Fibroblast of the conjunctiva (primary cell): ENCODE measurements at regions not wholly inside any gene's neighbourhood (a gene's known extent, or its start where the extent isn't known, plus 50 kb on each side); places are given as distances from the start of the nearest gene placed in this dataset.
"Not testable (repeated sequence)": the region's sequence is repeated elsewhere in the genome, so short reads cannot be mapped to it uniquely, and the experiment has no call there.

Experiments
- DNase-seq: peaks from one replicate; pipeline ENCODE4 v3.0.0-alpha.2; 2010; ENCODE audit warnings: low read depth

DNA sequence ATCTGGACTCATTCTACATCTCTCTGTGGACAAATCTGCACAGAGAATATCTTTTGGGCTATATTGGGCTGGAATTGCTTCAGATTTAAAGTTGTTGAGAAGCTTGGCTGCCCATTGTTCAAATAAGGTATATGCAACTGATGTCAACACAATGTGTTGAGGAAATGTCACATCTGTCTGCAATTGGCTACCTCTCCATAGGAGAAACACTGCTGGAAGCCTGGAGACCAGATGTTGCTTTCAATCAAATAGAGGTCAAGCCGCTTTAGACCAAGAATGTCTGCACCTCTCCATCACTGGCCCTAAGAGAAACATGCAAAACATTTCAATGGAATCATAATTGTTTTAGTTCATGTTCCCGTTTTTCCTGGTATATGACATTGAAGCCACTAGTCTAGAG, 720.2 kb downstream of the SLC4A3 start:
- no peak for DNase-seq

DNA sequence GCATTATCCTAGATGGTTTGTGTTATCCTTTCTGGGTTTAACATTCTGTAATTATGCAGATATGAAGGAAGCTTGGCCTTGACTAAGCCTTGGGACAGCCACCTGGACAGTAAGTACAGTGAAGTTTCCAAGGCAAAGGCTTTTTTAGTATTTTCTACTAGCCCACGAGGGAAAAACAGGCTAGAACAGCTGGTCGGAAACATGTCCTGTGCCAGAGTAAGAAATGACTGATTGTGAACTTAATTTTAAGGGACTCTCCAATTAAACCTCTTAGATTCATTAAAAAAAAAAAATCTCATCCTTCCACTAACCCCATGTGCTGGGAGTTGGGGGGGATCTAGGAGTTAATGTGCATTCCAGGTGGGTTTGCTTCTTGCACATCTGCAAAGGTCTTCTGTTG, 720.8 kb downstream of the SLC4A3 start:
- no peak for DNase-seq

DNA sequence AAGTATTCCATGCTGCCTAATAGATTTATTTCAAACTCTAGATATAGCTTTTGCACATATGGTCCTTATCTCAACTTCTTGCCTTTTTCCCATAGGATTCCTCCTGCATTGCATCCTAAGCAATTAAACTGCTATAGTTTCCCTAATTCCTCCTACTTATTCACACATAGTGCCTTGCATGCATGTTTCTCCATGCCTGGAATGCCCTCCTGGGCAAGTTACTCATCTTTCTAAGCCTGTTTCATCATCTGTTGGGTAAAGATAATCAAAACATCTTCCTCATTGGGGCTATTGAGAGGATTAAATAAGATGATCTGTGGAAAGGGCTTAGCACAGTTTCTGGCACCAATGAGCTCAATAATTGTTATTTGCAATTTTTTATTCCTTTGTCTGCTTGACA, 726.5 kb downstream of the SLC4A3 start:
- peak; percentile 30 for DNase-seq

DNA sequence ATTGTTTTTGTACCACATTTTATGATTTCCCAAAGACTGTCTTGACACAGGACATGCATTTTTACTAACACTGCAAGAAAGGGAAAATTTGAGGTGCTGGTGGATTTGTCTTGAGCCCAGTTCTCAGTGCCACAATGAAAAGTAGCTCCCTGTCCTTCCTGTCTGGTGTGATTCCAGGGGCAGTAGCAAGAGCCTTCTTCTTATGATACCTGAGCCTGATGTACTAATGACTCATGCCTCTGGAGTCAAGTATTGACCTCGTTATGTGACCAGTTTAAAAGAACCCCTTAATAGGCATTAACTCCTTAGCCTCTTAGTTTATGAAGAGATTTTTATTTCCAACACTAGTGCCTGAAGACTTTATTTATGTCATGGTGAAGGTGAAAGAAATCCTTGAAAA, 728.6 kb downstream of the SLC4A3 start:
- DNase-seq, result no peak

DNA sequence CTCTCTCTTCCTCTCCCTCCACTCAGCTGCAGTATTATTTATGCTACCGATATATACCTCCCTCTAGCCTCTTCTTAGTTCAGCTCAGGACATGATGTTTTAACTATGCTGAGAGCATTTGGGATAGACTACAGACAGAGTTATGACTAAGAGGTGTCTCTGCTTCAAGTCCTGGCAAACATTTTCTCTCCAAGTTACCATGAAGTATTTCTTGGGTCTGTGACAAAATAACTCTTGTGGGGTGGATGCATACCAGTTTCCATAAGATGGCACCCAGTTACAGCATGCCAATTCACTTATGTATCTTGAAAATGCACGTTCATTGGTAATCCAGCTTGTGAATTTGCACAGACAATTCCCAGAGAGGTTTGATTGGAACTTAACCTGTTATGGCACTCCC, 737.6 kb downstream of the SLC4A3 start:
- peak; percentile 49 for DNase-seq

DNA sequence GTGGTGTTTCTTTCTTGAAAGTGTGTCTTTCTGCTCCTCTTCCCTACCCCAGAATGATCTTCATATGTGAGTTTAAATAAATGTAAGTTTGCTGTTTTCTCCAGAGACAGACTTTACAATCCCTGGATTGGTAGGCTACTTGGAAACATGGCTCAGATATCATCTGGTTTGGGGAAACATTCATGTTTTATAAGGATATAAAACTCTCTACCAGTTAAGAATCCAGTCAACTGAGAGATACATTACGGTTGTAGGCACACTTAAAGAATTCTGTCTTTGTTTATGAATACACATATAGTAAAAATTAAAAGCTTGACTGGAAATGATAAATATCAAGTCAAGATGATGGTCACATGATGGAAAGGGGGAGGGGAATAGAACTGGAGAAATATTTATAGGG, 739.3 kb downstream of the SLC4A3 start:
- DNase-seq, result no peak

DNA sequence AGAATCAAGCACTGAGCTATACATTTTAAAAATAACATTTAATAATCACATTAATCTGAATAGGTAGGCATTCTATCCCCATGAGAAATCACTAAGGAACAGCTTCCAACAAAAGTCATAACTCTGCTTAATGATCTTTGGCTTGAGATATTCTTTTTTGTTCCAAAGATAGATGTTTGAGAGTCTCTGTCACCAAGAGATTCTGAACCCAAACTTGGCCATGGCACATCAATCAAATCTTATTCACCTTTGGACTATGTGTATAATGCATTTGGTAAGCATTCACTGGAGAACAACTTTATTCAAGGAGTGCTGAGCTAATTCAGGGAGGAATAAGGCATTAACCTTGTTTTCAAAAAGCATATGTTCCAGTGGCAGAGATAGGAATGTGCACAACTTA, 743.3 kb downstream of the SLC4A3 start:
- DNase-seq, result no peak

DNA sequence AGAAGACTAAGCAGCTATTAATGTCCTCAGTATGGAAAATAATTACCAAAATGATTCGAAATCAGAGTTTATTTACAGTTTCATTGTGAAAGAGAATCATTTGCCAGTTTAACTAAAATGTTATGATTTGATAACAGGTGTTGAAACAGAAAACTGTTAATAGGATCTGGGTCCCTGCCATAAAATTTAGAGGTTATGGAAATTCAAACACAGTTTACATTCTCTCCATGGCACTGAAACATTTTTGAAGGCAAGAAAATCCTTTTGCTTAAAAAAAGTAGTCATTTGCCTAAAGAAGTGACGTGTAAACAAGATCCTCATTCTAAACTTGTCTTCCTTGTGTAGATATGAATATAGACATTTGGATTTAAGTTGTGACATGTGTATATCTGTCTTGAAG, 743.8 kb downstream of the SLC4A3 start:
- DNase-seq, result no peak

DNA sequence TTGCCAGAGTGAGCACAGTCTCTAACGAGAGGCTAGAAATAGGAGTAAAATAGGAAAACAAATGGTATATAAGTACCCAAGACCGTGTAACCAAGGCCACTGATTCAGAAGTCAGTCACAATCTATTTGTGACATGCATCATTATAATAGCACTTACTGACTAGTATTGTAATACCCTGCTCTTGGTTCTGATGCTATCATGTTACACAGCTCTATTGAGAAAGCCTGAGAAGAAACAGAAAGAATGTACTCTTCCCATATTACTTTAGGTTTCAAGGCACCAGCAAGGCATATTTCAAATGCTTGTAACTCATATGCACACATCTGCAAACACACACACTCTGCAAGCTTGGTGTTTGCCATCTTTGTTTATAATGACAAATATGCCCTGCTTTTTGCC, 746.4 kb downstream of the SLC4A3 start:
- DNase-seq, result no peak

DNA sequence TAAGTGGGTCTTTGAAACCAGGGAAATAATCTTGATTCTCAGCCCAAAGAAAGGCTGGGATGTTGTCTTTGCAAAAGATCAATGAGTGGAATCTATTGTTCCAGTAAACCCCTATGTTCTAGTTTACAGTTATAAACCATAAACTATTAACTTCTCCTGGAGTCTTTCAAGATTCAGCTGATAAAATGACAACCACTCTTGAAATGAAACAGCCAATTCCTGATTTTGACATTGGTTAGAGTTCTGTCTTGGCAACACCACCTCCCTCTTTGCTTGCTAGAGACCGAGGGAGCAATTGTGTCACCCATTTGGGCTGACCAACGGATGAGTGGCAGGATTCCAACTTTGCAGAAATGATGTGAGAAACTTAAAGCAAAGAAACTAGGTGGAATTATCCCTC, 746.9 kb downstream of the SLC4A3 start:
- no peak for DNase-seq

DNA sequence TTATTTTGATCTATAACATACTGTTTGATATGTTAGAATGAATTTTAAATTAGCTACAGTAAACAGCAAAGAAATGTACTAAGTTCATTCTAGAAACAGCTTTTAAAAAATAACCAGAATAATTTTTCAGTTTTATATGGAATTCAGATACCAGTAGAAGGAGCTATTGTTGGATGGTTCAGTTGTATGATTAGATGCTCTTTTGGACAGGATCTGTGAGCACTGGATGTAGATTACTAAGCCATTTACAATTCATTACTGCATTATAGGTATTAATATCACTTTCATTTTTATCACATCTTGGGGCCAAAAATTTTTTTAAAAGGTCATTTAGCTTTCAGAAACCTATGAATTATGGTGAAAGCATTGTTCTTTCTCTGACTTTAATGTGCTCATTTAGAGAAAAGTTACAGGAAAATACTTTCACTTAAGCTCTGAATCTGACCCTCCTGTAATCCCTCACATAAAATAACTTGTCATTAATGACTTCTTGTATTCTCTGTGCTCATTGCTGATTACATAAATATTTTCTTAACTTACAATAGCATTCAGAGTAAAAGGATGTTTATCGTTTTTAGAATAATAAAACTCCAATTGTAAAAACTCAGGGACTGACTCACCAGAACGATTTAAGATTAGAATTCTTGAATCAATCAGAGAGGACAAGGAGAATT, 750.2 kb downstream of the SLC4A3 start:
- DNase-seq, result no peak

DNA sequence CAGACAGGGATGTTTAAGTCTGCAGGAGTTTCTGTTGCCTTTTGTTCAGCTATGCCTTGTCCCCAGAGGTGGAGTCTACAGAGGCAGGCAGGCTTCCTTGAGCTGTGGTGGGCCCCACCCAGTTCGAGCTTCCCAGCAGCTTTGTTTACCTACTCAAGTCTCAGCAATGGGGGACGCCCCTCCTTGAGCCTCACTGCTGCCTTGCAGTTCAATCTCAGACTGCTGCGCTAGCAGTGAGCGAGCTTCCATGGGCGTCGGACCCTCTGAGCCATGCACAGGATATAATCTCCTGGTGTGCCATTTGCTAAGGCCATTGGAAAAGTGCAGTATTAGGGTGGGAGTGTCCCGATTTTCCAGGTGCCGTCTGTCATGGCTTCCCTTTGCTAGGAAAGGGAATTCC, 760.3 kb downstream of the SLC4A3 start:
- DNase-seq, result not testable (repeated sequence)

DNA sequence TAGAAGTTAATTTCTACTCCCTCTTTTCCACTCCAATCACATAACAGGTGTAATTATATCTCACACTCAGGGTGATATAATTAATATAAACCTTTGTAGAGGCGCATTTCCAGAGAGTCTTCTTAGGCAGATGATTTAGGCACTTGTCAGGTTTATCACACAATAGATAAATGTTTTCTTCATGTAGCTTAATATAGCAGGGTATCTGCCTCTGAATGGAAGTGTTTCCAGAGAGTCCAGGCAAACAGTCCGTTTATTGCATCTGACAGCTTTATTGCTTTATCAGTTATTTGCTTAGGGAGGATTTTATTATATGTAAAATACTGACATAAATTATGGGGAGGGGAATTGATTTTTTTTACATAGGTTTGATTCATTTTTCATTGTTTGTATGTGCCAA, 766.3 kb downstream of the SLC4A3 start:
- no peak for DNase-seq

DNA sequence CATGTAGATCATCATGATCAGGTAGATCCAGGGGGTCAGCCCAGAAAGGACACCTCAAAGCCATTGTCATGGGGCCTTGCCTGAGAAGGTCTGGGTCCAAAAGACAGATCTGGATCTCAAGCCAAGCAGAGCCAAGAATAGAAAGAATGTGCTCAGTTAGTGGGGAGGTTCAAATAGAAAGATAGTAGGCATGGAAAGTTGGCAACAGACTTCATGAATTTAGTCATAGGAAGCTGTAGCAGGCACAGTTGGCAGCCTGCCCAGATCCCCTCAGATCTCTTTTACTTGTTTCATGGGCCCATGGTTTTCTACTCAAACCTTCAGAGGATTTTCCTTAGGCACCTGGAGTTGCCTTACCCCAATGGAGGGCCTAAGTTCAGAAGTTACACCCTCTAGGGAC, 767.0 kb downstream of the SLC4A3 start:
- peak; percentile 48 for DNase-seq

DNA sequence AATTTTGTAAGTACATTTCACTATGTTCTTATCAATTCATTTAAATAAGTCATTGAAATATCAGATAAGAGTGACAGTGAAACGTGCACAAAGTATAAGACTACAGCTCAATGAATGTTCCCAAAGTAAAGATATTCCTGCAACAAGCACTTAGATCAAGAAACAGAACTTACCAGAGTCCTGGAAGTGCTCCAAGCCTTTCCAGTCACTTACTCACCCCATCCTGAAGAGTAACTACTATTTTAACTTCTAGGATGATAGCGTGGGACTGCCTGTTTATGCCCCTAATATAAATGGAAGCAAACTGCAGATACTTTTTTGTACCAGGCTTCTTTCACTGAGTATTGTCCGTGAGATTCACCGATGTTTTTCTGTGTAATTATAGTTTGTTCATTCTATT, 768.9 kb downstream of the SLC4A3 start:
- no peak for DNase-seq

DNA sequence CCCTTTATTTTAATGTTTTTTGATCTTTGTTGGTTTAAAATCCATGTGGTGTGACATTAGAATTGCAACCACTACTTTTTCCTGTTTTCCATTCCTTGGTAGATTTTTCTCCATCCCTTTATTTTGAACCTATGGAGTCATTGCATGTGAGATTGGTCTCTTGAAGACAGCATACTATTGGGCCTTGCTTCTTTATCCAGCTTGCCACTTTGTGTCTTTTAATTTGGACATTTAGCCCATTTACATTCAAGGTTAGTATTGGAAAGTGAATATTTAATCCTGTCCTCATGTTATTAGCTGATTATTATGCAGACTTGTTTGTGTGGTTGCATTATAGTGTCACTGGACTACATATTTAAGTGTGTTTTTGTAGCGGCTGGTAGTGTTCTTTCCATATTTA, 782.9 kb downstream of the SLC4A3 start:
- DNase-seq, result no peak

DNA sequence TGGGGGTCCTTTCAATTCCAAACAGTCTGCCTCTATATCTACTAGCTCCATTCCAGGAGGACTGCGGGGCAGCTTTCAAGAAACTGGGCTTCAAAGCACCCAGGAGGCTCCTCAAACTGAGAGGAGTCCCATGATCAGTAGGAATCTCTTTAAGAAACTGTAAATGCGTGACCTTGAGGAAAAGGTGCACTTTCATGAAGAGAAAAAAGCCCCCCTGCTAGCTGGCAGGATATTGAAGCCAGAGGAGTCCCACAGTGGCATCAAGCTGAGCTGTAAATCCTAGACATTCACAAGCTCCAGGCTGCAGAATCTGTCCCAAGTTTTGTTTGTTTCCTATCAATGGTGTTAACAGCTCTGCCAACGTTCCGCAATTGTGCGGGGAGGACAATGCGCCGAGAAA, 790.1 kb downstream of the SLC4A3 start:
- DNase-seq, result no peak

DNA sequence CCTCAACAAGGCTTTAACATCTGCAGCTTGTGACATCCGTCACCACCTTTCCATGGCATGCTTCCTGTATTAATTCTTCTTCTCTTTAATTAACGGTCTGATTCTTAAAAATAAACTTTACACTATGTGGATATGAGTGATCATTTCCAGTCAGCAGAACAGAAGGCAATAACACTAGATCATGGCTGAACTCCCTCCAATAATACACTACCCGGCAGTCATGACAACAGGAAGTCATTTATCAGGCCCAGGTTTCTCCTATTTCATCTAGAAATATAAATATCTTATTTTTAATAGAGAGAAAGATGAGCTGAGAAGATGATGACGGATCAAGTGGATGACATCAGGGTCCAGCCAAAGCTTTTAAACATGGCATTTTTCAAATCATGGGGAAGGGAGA, 792.2 kb downstream of the SLC4A3 start:
- DNase-seq, result no peak

DNA sequence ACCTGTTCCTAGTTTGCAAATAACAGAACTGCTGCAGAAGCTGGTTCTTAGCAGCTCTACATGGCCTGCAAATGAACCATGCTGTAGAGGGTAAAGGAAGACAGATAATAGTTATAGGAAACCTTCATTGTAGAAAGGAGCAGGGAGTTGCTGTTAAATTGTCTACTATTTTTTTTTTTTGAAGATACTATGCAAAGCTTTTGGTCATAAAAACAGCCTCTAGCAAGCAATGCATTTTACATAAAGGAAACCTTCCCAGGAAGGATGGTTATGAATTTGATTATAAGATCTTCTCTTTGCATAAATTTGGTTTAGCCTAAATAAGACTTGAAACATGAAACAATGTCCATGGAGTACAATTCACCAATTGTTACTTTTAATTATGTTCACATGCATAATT, 793.4 kb downstream of the SLC4A3 start:
- no peak for DNase-seq

DNA sequence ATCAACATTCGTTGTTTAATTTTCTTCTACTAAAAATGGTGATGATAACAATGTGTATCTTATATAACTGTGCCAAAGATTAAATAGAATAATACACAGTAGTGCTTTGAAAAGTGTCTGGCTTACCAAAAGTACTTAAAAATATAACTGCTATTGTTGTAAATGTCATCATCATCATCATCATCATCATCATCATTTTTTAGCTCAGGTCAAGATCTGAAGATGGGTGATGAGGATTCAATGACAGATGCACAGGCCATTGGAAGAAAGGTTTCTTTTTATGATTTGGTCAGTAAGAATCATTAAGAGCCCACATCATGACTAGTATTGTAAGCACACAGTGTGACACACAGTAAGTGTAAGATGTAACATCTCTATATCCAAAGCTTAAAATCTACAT, 795.2 kb downstream of the SLC4A3 start:
- no peak for DNase-seq

DNA sequence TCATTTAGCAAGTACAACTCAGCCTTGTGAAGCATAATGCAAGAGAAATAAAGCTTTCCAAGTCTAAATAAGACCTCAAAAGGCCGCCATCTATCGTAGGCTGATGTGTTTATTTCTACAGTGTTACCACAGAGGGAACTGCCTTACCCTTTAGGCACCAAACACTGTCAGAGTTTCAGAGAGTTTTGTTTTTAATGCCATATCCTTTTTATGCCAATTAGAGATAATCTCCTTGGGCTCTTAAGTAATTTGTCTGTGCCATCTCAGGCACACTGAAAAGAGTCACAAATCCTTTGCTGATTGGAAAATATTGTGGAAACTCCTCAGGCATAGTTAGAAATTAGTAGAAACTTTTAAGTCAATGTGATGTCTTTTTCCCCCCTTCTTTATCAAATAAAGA, 797.1 kb downstream of the SLC4A3 start:
- DNase-seq, result no peak

DNA sequence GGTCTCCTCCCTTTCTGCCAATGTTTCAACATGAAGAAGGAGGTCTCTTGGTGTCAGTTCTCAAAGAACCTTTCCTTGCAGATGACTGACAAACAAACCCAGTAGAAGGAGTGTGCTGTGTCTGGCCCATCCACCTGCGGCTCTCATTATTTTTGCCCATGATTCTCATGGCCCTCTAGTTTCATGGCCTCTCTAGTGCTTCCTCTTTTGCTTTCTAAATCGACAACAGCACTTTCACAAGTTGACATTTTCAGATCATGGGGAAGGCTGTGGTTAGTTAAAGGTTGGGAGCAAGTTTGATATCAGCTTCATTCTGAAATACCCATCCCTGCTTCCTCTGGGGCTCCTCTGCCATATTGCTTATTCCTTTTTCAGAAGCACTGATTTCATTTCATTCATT, 805.2 kb downstream of the SLC4A3 start:
- no peak for DNase-seq

DNA sequence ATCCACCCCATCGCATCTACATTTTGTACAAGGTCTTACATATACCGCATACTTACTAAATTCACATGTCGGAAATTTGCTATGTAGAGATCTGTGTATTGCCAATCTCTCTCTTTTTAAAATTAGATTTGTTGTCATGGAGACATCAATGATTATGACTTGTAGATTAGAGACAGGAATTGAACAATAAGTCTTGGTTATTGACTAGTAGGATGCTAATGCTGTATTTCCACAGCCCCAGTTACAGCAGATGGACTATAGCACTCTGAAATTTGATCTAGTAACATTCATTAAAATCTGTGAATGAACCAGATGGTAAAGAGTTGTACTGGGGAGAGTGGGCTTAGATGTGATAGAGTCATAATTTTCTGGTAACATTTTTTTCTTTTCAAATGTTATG, 805.7 kb downstream of the SLC4A3 start:
- no peak for DNase-seq

DNA sequence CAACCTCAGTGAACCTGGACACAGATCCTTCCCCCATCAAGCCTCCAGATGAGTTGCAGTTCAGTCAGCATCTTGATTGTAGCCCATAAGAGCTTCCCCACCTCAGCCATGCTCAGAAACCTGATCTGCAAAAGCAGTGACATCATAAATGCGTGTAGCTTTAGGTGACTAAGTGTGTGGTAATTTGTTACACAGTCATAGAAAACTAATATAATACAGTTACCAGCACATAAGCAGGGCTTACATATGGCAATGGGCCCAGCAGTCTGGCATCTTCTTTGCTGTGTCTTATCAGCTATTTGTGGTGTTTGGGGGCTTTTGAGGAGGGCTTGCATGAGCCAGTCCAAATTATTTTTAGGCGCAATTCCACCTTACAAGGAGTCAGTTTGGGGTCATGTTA, 807.0 kb downstream of the SLC4A3 start:
- no peak for DNase-seq

DNA sequence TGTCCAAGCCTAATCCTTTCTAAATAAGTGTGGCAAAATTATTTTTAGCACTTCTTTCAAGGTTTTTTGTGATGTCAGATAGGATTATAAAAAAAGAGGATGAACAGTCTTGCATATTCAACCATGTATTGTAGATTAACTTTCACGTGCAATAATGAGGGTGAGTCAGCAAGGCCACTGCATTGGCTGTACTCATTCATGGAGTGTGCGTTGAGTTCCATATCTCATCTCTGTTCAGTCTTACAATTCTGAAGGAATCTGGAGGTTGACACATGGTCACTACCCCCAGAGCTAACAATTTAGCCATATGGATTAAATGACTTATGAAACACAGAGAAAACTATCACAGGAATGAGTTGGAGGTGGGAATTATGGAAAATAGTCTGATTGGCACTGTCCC, 810.5 kb downstream of the SLC4A3 start:
- DNase-seq, result no peak
